ENCODE measurements at regions not wholly inside any gene's neighbourhood (a gene's known extent, or its start where the extent isn't known, plus 50 kb on each side); places are given as distances from the start of the nearest gene placed in this dataset.

GRCh38 chr7:19336836-19337383 is 191.7 kb upstream of the FERD3L start:
- no peaks in the 10 kb centered on the region for H3K9me3 ChIP-seq
- DNase-seq (no peak), ATAC-seq (no peak), FAIRE-seq (no peak)
- 37 to 39% methylated on average over 2 of the region's 2 CpGs for WGBS, 2 donors
- TF ChIP-seq CTCF (IDR thresholded peaks at IDR 0.05), result no peak
- intact Hi-C loops (cut with DNase I), result no loop called here
- H3K36me3 ChIP-seq, result no peaks in the 10 kb centered on the region
- no peaks in the 10 kb centered on the region for H3K27me3 ChIP-seq
- no peak overlapping the region for H3K27ac ChIP-seq
- no peaks in the 10 kb centered on the region for H3K4me1 ChIP-seq
- no peak overlapping the region for H3K4me3 ChIP-seq

GRCh38 chr7:19333706-19334105 is 188.5 kb upstream of the FERD3L start:
- WGBS, 2 donors, result 44 to 54% methylated on average over 2 of the region's 2 CpGs
- Histone ChIP-seq H3K36me3 (no peaks in the 10 kb centered on the region), H3K9me3 (no peaks in the 10 kb centered on the region), H3K27me3 (no peaks in the 10 kb centered on the region), H3K4me3 (no peak overlapping the region), H3K4me1 (no peaks in the 10 kb centered on the region), H3K27ac (no peak overlapping the region)
- FAIRE-seq, result no peak
- no peak for TF ChIP-seq CTCF (IDR thresholded peaks at IDR 0.05)
- ATAC-seq, result no peak
- DNase-seq, result no peak
- intact Hi-C loops (cut with DNase I), result no loop called here

DNA sequence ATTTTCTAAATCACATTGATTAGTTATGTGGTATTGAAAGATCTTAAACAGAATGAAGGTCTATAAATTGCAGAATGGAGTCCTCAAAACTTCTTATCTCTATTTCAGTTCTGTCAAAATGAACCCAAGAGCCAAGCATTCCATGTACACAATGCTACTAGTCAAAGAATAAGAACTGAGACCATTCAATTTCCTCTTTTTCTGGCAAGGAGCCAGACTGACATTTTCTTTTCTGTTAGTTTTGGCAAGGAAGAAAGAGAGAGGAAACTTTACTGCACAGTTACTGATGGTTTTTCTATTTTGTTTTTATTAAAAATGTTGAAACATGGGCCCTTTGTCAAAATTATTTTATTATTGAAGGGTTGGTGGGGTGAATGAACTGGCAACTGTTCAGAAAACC is 181.8 kb upstream of the FERD3L start:
- ATAC-seq (no peak), FAIRE-seq (no peak), DNase-seq (no peak)
- intact Hi-C loops (cut with DNase I), result no loop called here
- H3K9me3 ChIP-seq, result no peaks in the 10 kb centered on the region
- H3K4me3 ChIP-seq, result no peak overlapping the region
- no peak overlapping the region for H3K27ac ChIP-seq
- no peaks in the 10 kb centered on the region for H3K4me1 ChIP-seq
- no peaks in the 10 kb centered on the region for H3K36me3 ChIP-seq
- no peak for TF ChIP-seq CTCF (IDR thresholded peaks at IDR 0.05)
- no peaks in the 10 kb centered on the region for H3K27me3 ChIP-seq

- no peaks in the 10 kb centered on the region for H3K9me3 ChIP-seq
- no peak overlapping the region for H3K4me3 ChIP-seq
- intact Hi-C loops (cut with DNase I), result no loop called here
- 67 to 81% methylated on average over 2 of the region's 2 CpGs for WGBS, 2 donors
- DNase-seq (no peak), FAIRE-seq (no peak), ATAC-seq (no peak)
- H3K4me1 ChIP-seq, result no peaks in the 10 kb centered on the region
- H3K27me3 ChIP-seq, result no peaks in the 10 kb centered on the region
- no peaks in the 10 kb centered on the region for H3K36me3 ChIP-seq
- no peak overlapping the region for H3K27ac ChIP-seq
- no peak for TF ChIP-seq CTCF (IDR thresholded peaks at IDR 0.05)
These were observed 176.8 kb upstream of the FERD3L start for GRCh38 chr7:19322002-19322401.

- WGBS, 2 donors, result 45 to 62% methylated on average over 5 of the region's 5 CpGs
- Histone ChIP-seq H3K27ac (no peak overlapping the region), H3K4me3 (no peak overlapping the region), H3K4me1 (no peaks in the 10 kb centered on the region), H3K27me3 (no peaks in the 10 kb centered on the region), H3K36me3 (no peaks in the 10 kb centered on the region), H3K9me3 (no peaks in the 10 kb centered on the region)
- ATAC-seq, result no peak
- TF ChIP-seq CTCF (IDR thresholded peaks at IDR 0.05), result no peak
- intact Hi-C loops (cut with DNase I), result no loop called here
- no peak for FAIRE-seq
- no peak for DNase-seq
These were observed 173.1 kb upstream of the FERD3L start for GRCh38 chr7:19318287-19318686.
